ENCODE measurements at regions not wholly inside any gene's neighbourhood (a gene's known extent, or its start where the extent isn't known, plus 50 kb on each side); places are given as distances from the start of the nearest gene placed in this dataset.

DNA sequence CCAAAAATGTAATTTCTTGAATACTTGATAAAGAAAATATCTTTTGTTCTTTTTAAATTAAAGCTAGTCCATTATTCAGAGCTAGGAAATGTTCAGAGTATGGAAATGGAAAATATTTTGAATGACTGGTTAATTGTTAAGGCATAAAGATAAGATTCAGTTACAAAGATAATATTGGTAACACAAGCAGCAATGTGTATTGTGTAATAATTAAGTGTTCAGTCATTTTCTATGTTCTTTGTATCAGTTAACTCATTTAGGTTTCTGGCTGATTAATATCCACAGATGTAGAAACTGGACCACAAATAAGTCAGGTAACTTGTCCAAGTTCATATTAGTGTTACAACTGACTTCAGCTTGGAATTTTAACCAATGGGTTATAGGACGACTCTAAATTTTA lies 442.2 kb upstream of the MANEA start:
- DNase-seq: no peak
- H3K27me3 Mint-ChIP-seq (ENCODE audit: insufficient read depth): no peaks in the 10 kb centered on the region
- no peak overlapping the region for H3K4me3 Mint-ChIP-seq
- H3K4me1 Mint-ChIP-seq: no peaks in the 10 kb centered on the region
- no peak overlapping the region for H3K27ac ChIP-seq (ENCODE audit: low read depth, low read length)
- no peaks in the 10 kb centered on the region for H3K27me3 ChIP-seq (ENCODE audit: control insufficient read depth, insufficient read depth, low read length, poor library complexity, severe bottlenecking)
- H3K9me3 ChIP-seq (ENCODE audit: control insufficient read depth, low read length): no peaks in the 10 kb centered on the region
- H3K27ac Mint-ChIP-seq: no peak overlapping the region
- H3K9me3 Mint-ChIP-seq: no peaks in the 10 kb centered on the region
- WGBS, 2 experiments (ENCODE audit: insufficient coverage in 1 of 2, insufficient read length in 1 of 2): 86 to 100% methylated on average over 1 of the region's 1 CpG
- H3K36me3 Mint-ChIP-seq (ENCODE audit: low read depth): no peaks in the 10 kb centered on the region
- no peak for TF ChIP-seq CTCF (conservative IDR thresholded peaks at IDR 0.05)
- H3K36me3 ChIP-seq (ENCODE audit: control insufficient read depth, insufficient read depth, low read length): no peaks in the 10 kb centered on the region
- no peak overlapping the region for H3K9ac ChIP-seq (ENCODE audit: extremely low read depth, low read length, poor library complexity, severe bottlenecking)
- no peaks in the 10 kb centered on the region for H3K4me1 ChIP-seq (ENCODE audit: control insufficient read depth, insufficient read depth, low read length)
- H3K4me3 ChIP-seq (ENCODE audit: low read length): no peak overlapping the region

DNA sequence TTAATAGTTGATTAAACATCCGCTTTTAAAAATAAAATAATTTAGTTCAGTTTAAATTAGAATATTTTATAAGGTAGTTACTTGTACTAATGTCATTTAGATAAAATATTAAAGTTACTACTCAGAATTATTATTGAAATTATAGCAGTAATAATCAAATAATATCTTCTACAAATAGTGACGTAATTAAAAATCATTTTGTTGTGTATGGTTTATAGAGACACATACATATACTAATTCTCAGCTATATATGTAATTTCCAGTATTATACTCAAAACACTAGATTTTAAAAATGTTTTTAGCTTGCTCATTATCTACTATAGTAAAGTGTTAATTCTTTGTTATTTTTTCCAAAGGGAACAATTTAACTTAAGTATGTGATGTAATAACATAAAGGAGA lies 435.2 kb upstream of the MANEA start:
- TF ChIP-seq CTCF (conservative IDR thresholded peaks at IDR 0.05): no peak
- H3K4me3 ChIP-seq (ENCODE audit: low read length): no peak overlapping the region
- H3K36me3 Mint-ChIP-seq (ENCODE audit: low read depth): no peaks in the 10 kb centered on the region
- H3K27ac ChIP-seq (ENCODE audit: low read depth, low read length): no peak overlapping the region
- no peaks in the 10 kb centered on the region for H3K27me3 Mint-ChIP-seq (ENCODE audit: insufficient read depth)
- H3K4me3 Mint-ChIP-seq: no peak overlapping the region
- DNase-seq: no peak
- no peaks in the 10 kb centered on the region for H3K36me3 ChIP-seq (ENCODE audit: control insufficient read depth, insufficient read depth, low read length)
- H3K9ac ChIP-seq (ENCODE audit: extremely low read depth, low read length, poor library complexity, severe bottlenecking): no peak overlapping the region
- no peaks in the 10 kb centered on the region for H3K9me3 Mint-ChIP-seq
- H3K4me1 Mint-ChIP-seq: no peaks in the 10 kb centered on the region
- no peaks in the 10 kb centered on the region for H3K4me1 ChIP-seq (ENCODE audit: control insufficient read depth, insufficient read depth, low read length)
- no peaks in the 10 kb centered on the region for H3K9me3 ChIP-seq (ENCODE audit: control insufficient read depth, low read length)
- no CpG with 5 or more reads among the region's 2 CpGs for WGBS, 2 experiments (ENCODE audit: insufficient coverage in 1 of 2, insufficient read length in 1 of 2)
- no peaks in the 10 kb centered on the region for H3K27me3 ChIP-seq (ENCODE audit: control insufficient read depth, insufficient read depth, low read length, poor library complexity, severe bottlenecking)
- H3K27ac Mint-ChIP-seq: no peak overlapping the region

GRCh38 chr6:95142661-95143335 lies 434.5 kb upstream of the MANEA start:
- Mint-ChIP-seq H3K27ac (no peak overlapping the region), H3K9me3 (no peaks in the 10 kb centered on the region), H3K4me1 (no peaks in the 10 kb centered on the region), H3K27me3 (ENCODE audit: insufficient read depth) (no peaks in the 10 kb centered on the region), H3K36me3 (ENCODE audit: low read depth) (no peaks in the 10 kb centered on the region), H3K4me3 (no peak overlapping the region)
- Histone ChIP-seq H3K27ac (ENCODE audit: low read depth, low read length) (no peak overlapping the region), H3K9me3 (ENCODE audit: control insufficient read depth, low read length) (no peaks in the 10 kb centered on the region), H3K27me3 (ENCODE audit: control insufficient read depth, insufficient read depth, low read length, poor library complexity, severe bottlenecking) (no peaks in the 10 kb centered on the region), H3K9ac (ENCODE audit: extremely low read depth, low read length, poor library complexity, severe bottlenecking) (no peak overlapping the region), H3K4me3 (ENCODE audit: low read length) (no peak overlapping the region), H3K4me1 (ENCODE audit: control insufficient read depth, insufficient read depth, low read length) (no peaks in the 10 kb centered on the region), H3K36me3 (ENCODE audit: control insufficient read depth, insufficient read depth, low read length) (no peaks in the 10 kb centered on the region)
- 79% methylated on average over 1 of the region's 1 CpG; no CpG with 5 or more reads in 1 of the 2 experiments for WGBS, 2 experiments (ENCODE audit: insufficient coverage in 1 of 2, insufficient read length in 1 of 2)
- TF ChIP-seq CTCF (conservative IDR thresholded peaks at IDR 0.05): no peak
- no peak for DNase-seq
